HG03095 (cell line): ENCODE measurements at regions not wholly inside any gene's neighbourhood (a gene's known extent, or its start where the extent isn't known, plus 50 kb on each side); places are given as distances from the start of the nearest gene placed in this dataset.

Source experiments
- ATAC-seq: cut with Tn5 transposase; IDR thresholded peaks from one replicate; pipeline ENCODE4 v1.9.1; 2021; ENCODE audit warnings: moderate library complexity; ENCODE audit not compliant: unreplicated experiment

DNA sequence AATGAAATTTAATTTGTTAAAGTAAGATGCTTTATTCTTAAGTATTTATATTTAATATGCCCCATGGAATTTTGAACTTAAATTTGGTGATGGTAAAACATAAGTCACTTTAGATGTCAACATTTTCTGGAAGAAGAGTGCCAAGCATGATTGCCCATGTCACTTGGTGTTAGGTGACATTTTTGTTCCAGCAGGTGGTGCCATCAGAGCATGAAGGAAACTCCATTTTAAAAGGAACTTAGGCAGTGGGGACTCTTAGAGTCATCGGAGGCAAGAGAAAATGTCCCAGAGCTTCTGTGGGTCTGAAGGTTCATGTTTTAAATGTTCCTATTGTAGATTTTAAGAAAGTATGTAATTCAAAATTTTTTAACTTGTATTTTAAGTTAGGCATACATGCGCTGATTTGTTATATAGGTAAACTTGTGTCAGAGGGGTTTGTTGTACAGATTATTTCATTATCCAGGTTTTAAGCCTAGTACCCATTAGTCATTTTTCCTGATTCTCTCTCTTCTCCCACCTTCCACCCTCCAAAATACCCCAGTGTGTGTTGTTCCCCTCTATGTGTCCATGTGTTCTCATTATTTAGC, 789.3 kb downstream of the SEMA5A start:
- no peak for ATAC-seq

DNA sequence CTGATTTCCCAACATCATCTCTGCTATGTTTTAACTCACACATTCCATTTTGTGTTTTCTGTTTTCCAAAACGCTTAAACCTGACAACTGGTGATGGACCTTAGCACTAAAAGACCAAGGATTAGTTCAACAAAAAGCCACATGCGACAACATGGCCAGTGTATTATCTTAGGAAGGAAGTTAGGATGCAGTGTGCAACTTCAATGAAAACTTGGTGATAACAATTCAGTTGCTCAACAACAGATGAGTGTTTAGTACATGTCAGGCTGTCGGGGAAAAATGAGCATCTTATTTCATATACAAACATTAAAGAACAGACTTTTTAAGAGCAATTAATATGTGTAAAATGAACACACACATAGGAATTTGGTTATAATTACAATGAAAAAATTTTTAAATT, 780.0 kb downstream of the SEMA5A start:
- no peak for ATAC-seq

DNA sequence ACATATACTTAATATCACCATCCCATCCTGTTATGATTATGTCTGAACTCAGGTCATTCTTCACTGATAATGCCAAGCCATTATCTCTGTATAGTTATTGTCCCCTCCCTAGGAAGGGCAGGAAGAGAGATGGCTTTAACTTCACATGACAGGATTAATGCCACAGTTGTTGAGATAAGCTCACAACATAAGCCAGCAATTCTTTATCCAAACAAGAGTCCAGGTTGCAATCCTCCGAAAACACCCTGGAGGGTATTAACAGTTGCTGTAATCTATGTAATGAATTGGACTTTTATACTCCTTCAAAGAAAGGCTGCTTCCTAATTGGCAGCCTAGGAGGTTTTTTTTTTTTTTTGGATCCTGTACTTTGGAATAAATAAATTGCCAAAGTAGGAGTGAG, 779.4 kb downstream of the SEMA5A start:
- ATAC-seq: no peak

DNA sequence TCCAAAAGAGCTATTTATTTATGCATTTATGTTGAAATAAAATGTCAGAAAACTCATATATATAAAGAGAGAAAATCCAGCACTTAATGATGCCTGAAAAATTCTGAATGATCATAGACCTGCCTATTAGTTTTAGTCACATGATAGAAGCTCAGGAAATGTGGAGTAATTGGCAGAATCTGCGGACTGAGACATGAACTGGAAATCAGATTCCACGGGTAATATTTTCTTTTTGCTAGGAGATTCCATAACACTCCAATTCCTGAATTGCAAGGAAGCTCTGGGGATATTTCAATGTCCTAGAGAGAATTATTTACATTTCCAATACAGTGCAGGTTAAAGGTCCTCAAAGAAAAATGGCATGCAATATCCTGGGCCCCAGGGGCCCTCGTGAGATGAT, 778.8 kb downstream of the SEMA5A start:
- ATAC-seq: no peak

DNA sequence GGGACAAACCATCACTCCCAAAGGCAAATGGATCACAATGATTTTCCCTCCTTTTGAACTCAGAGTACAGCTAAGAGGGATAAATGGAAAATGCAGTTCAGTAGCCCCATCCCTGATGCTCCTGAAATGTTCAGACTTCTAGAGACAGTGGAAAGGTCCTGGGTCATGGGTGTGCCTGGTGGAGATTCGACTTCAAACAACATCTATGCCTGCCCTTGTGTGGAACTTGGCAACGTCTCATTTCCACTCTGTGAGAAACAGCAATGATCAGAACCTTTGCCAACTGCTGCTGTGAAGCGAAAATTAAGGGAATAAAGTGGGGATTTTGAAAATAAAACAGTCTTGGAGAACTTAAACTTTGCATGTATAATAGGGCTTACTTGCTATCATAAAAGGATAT, 778.1 kb downstream of the SEMA5A start:
- ATAC-seq: no peak

DNA sequence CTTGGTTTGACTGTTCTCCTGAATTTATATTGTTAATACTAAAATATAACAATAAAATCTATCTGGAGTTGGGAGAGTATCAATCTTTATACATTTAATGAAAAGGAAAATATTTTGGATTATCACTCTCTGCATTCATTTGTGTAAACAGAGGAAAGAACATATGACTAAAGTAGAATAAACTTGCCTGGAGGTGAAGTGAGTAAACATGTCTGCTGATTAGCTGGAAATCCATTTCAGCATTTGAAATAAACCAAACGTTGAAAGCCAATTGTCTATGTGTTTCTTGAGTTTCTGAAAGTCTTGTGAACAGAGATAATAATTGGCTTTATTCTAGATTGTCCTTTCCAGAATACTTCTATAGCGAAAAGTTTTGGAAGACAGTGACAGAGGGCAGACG, 776.2 kb downstream of the SEMA5A start:
- ATAC-seq: no peak

DNA sequence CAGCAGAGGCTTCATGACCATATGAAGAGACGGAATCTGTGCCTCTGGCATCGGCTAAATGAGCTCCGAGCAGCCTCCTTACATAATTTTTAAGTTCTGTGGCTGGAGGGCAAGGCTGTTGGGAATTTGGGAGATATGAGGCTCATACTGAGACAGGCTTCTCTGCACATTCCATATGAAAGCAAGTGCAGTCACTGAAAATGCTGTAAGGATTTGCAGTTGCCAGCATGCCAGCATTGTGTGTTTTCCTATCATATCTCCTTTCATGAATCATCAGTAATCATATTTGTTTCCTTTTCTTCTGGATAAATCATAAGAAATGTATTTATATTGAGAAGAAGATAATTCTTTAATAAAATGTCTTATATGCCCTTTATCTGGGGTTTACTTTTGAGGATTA, 775.4 kb downstream of the SEMA5A start:
- ATAC-seq: no peak

DNA sequence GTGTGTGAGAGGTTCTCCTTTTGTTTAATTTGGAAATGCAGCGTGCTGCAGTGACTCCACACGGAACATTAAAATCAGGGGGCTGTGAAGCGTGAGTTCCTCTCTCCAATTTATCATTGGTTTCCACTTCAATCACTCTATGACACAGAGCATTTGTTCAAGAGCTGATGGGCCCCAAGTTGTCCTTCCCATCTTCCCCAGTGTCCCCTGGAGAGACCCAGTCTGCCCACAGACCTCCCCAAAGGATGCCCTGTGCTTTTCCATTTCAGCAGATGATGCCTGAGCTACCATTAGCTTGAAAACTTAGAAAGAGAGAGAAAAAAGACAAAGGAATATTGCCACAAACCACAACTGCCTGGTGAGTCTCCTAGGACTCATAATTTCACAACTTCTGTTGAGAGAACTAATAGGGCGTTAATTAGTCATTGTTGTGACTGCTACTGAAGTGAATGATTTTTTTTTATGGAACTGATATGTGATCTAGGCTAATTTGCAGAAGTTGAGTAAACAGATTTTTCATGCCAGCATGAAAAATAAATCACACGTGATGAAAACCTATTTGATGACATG, 772.7 kb downstream of the SEMA5A start:
- no peak for ATAC-seq

DNA sequence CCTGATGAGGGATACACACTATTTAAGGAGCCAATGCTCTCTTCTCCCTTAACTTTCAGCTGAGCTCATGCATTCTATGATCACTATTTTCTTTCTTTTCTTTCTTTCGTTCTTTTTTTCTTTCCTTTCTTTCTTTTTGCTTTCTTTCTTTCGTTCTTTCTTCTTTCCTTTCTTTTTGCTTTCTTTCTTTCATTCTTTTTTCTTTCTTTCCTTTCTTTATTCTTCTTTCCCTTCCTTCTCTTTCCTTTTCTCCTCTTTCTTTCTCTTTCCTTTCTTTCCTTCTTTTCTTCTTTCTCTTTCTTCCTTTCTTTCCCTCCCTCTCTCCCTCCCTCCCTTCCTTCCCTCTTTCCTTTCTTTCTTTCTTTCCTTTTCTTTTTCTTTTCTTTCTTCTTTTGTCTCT, 761.2 kb downstream of the SEMA5A start:
- ATAC-seq: no peak

DNA sequence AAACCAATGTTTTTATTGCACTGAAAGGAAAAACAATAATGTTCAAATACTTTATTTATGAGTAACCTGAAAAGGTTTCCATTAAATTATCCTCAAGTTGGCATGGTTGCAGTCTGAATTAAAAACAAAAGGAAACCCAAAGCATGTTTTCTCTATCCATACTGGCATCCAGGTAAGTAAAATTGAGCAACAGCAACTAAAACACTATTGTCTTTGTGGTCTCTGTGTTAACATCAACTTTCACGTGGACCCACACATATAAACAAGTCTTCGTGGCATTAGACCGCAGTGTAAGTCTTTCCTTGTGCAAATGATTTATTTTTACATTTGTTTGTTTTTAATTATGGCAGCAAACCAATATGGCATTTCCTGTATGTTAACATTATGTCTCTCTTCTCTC, 757.6 kb downstream of the SEMA5A start:
- no peak for ATAC-seq

DNA sequence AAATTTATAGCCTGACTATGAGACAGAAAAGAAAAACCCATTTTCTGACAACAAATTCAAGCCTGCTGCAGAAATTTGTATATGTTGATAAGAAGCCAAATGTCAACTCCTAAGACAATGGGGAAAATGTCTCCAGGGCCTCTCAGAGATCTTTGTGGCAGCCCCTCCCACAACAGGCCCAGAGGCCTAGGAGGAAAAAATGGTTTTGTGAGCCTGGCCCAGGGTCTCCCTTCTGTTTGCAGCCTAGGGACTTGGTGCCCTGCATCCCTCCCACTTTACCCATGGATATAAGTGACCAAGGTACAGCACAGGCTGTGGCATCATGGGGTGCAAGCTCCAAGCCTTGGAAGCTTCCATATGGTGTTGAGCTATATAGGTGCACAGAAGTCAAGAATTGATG, 740.2 kb downstream of the SEMA5A start:
- ATAC-seq: no peak

DNA sequence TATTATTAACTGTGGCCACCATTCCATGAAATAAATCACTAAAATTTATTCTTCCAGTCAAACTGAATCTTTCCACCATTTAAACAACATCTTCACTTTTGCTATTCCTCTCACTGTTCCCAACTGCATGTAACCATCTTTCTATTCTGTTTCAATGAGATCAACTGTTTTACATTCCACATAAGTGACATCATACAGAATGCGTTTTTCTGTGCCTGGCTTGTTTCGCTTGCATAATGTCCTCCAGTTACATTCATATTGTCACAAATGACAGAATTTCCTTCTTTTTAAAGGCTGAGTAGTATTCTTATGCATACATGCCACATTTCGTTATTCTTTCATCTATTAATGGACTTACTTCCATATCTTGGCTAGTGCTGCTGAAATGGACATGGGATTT, 738.2 kb downstream of the SEMA5A start:
- ATAC-seq: no peak

DNA sequence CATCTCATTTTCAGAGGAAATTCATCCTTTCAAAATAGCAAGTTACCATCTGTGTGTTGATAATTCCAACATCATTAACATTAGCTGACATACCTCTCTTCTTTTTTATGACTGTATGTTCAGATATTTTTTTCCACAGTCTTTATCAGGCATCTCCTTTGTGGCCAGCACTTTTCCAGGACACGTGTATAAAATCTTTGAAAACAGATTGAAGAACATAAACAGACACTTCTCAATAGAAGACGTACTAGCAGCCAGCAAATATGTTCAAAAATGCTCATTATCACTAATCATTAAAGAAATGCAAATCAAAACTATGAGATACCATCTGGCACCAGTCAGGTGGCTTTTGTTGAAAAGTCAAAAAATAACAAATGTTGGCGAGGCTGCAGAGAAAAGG, 734.3 kb downstream of the SEMA5A start:
- no peak for ATAC-seq

DNA sequence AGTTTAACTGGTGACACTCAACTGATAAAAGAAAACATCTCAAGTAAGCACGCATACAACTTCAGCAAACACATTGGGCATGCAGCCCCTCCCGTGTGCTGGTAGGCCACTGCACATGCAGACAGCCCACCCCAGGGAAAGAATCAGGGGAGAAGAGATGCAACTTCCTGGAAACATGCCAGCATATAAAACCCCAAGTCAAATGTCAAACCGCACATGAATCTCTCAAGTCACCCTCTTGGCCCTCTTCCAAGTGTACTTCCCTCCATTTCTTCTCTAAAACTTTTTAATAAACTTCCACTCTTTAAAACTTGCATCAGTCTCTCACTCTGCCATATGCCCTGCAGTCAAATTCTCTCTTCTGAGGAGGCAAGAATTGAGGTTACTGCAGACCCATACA, 732.7 kb downstream of the SEMA5A start:
- no peak for ATAC-seq

DNA sequence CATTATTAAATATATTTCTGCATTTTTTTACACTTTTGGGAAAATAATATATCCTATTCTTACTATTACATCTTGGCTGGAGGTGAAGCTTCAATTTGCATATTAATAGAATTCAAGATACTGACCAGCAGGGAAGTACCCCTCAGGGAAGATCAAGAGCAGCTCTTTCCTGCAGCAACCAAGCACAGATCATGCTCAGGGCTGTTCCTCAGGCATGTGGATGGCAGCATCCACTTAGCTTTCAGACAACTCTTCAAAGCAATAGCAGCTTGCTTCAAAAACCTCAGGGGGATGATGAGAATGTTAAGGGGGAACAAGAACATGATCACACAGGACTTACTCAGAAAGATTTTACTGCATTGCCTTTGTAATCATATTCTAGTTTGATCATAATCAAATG, 731.8 kb downstream of the SEMA5A start:
- no peak for ATAC-seq

DNA sequence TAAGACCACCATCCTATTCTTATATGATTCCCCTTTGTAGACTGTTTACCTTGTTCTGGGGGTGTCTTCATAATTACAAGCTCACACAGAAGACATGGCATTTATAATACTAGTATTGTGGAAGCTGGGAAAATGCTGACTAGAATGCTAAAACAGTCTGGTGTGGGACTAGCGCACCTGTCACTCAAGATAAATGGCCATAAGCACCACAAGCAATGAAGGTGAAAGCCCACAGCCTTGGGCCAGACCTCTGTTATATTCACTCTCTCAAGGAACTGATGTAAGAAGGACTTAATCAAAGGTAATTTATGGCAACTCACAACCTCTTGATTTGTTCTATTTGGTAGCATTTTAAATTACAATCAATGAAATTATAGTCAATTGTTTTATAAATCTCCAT, 721.5 kb downstream of the SEMA5A start:
- ATAC-seq: no peak

DNA sequence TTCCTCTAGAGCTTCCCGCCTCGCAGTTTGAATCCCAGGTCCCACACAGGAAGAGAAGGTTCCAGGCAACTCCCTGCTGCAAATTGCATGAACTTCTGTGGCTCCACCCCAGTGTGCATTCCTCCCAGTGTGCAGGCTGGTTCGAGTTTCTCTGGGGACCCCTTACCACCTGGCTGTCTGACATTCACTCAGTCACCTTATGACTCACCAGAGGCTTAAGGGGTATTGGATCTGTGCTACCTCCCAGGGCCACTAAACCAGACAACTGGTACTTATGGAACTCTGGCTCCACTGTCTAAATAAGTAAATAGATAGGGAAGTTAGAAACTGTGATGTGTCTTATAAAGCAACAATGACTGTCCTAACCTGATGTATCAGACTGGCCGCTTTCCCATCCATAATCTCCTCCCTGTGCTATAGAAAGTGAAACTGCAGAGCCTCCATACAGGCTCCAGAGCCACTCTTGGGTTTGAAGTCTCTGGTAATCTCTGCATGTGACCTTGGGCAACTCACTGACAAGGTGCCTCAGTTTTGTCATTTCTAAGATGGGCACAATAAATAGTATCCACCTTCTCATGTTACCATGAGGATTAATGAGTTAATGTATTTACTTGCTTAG, 720.6 kb downstream of the SEMA5A start:
- ATAC-seq: no peak

DNA sequence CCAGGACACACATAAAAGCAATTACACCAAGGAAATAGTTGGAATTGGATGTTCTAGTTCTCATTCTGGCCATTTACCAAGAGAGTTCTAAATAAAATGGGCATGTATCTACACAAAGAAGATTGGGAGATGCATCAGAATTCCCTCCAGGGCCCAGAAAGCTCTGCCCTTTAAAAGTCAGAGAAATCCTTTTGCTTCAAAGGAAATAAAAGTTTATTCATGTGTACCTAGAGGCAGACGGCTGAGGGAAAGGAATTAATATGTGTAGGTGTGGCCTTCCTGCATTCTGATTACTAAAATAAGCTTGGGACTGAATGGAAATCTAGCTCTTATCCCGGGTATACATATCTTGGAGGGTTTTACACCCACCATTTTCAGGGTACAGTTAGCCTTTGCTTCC, 719.4 kb downstream of the SEMA5A start:
- no peak for ATAC-seq

DNA sequence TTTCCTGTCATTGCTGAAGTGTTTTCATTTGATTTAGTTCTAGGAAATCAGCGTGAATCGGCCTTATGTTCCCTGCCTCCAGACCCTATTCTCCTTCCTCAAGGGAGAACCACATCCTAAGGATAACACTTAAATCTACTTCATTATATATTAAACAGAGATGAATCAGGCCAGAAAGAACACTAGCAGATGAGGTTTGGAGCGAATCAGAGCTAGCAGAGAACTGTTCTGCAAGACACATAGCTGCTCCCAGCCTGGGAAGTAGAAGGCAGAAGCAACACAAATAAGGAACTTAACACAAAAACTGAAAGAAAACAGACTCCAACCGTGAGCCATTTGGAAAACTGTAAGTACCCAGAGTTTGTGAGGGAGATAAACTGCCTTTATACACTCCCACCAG, 718.2 kb downstream of the SEMA5A start:
- ATAC-seq: no peak

DNA sequence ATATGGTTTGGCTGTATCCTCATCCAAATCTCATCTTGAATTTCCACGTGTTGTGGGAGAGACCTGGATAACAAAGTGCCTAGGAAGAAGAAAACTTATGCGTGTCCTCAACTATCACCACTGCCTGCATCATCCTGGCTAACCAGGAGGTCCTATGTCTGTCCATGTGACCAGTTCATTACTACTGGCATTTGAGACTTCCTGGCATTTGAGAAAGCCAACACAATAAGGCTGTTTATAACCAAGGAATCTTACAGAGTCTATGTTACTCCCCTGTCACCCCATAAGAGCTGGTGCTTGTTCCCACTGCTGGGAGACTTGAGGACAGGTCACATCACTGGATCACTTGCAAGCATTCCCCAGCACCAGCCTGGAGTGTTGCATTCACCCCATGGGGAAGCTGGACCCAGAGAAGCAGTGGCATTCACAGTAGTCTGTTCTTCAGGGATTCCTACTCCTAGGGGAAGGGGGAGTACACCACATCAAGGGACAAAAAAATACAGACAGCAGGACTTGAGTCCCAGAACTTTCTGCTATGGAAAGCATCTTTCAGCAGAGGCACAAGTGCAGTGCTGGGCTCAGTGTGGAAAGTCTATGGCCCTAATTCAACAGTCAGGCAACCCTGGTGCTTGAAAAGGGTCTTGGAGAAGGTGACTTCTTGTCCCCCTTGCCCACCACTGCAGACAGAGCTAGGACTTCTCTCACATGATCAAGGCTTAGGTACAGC, 717.1 kb downstream of the SEMA5A start:
- no peak for ATAC-seq

DNA sequence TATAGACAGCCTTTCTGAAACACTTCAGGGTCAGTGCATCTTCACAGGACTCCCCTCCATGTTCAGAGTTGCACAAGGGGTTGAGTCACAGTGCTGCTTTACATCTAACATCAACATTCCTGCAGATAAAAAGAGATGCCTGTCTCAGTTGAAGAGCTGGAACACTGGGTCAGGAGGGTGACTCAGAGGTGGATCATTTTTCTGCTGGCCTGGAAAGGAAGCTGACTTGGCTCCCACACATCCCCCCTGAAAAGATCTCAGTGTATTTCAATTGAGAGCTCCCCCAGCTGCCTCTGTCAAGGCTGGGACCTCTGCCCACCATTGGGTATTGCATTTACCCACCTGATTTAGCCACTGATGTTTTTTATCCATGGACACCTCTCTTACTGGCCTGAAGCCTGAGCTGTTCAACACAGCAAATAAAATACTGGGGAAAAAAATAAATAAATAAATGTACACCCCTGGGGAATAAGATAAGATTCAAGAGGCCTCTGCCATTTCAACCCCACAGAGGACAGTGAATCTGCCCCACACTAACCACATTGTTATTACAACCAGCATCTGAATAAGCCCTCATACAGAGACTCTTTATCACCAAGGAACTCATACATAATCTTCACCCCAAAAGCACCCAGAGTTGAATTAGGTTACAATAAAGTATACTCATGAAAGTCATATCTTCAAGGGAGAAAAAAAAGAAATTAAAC, 716.4 kb downstream of the SEMA5A start:
- no peak for ATAC-seq

DNA sequence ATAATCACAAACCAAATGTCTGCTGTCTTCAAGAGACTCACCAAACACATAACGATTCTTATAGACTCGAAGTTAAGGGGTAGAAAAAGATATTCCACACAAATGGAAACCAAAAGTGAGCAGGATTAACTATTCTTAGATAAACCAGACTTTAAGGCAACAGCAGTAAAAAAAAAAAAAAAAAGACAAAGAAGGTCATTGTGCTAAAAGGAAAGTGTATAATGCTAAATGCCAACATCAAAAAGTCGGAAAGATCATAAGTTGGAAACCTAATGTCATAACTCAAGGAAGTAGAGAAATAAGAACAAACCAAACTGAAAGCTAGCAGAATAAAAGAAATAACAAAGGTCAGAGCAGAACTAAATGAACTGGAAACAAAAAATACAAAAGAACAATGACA, 714.6 kb downstream of the SEMA5A start:
- ATAC-seq: no peak
